DMS114 treated with DMSO at 0.1 percent for 48 hours (cell line): ENCODE measurements at regions not wholly inside any gene's neighbourhood (a gene's known extent, or its start where the extent isn't known, plus 50 kb on each side); places are given as distances from the start of the nearest gene placed in this dataset.
"Not testable (repeated sequence)": the region's sequence is repeated elsewhere in the genome, so short reads cannot be mapped to it uniquely, and the experiment has no call there.

Experiments
- DNase-seq: peaks from one replicate; lab custom pipeline; 2025; ENCODE audit not compliant: unreplicated experiment; lab: John Stamatoyannopoulos, UW

GRCh38 chr2:149767516-149767974, 180.0 kb upstream of the MMADHC start:
- no peak for DNase-seq

GRCh38 chr2:149766339-149766738, 178.8 kb upstream of the MMADHC start:
- DNase-seq = no peak

GRCh38 chr2:149765636-149766035, 178.1 kb upstream of the MMADHC start:
- DNase-seq = no peak

DNA sequence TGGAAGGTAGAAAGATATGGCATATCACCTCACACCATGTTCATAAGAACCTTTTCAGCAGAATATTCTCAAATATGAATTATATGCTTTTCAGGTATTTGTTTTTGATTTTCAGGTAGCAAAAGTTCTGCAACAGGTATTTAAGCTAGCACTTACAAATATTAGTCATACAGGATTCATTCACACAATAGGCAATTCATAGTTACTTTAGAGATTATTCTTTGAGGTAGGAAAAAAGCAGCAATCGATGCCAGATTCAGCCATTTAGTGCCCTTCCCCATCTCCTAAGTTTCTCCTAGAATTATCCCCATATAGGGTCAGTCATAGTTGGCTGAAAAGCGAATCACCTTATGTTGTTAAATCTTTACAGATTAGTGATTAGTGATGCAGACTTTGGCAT, 177.4 kb upstream of the MMADHC start:
- DNase-seq = no peak

GRCh38 chr2:149763358-149763757, 175.8 kb upstream of the MMADHC start:
- no peak for DNase-seq

DNA sequence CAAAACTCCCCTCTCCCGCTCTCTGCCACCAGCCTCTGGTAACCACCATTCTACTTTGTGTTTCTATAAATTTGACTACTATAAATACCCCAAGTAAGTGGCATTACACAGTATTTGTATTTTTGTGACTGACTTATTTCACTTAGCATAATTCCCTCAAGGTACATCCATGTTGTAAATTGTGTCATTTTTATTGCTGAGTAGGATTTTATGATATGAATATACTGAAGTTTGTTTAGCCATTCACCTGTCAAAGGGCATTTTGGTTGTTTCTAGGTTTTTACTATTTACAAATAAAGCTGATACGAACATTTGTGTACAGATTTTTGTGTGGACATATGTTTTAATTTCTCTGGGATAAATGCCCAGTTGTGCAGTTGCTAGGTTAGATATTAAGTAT, 174.0 kb upstream of the MMADHC start:
- DNase-seq = no peak

GRCh38 chr2:149759382-149759781, 171.8 kb upstream of the MMADHC start:
- DNase-seq = not testable (repeated sequence)

DNA sequence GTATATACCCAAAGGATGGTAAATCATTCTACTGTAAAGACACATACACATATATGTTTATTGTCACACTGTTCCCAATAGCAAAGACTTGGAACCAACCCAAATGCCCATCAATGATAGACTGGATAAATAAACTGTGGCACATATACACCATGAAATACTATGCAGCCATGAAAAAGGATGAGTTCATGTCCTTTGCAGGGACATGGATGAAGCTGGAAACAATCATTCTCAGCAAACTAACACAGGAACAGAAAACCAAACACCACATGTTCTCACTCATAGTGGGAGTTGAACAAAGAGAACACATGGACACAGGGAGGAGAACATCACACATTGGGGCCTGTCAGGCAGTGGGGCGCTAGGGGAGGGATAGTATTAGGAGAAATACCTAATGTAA, 167.1 kb upstream of the MMADHC start:
- DNase-seq = not testable (repeated sequence)

- DNase-seq = no peak
Measured at GRCh38 chr2:149747456-149747855, 159.9 kb upstream of the MMADHC start.

- DNase-seq = no peak
Measured at GRCh38 chr2:149745396-149746230, 158.0 kb upstream of the MMADHC start.

GRCh38 chr2:149744865-149745264, 157.3 kb upstream of the MMADHC start:
- DNase-seq = no peak

DNA sequence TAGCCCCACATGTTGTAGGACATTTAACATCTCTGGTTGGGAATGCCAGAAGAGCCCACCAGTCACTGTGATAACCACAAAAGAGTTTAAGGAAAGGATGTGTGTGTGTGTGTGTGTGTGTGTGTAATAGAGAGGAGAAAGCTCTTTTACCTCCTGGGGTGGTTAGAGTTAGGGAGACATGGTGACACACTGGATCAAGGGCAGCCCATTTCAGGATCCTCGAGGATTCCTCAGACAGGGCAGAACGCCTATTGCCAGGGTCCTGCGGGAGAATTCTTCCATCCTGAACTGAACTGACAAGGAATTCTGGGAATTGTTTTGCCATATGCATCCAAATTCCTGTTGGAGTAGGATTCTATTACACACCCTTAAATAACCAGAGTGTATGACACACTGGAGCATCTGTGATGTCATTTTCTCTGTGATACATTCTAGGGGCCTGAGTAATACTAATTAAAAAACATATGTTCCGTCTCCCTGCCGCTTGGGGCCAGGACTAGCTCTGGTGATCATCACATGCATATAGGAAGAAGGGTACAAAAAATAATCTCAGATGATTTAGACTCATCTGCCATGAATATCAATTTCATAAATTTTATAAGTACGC, 156.4 kb upstream of the MMADHC start:
- no peak for DNase-seq

- DNase-seq = no peak
Measured at GRCh38 chr2:149741646-149742045, 154.1 kb upstream of the MMADHC start.

DNA sequence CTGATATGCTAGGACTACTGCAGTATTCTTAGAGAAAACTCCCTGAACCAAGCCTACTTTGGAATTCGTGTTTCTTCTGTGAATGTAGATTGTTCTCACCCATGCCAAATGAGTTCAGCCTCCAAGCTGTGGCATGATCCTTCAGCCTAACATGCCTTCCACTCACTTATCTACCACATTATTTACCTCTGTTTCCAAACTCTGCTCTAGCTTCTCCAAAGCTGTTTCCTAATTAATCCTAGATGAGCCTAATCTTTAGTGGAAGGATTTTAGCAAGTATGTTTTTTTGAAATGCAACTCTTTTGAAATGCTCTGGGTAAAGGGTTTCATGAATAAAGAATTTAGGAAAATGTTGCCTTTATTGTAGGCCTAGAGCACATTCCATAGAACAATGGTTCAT, 152.9 kb upstream of the MMADHC start:
- no peak for DNase-seq

- DNase-seq = no peak
Measured at GRCh38 chr2:149739883-149740265, 152.3 kb upstream of the MMADHC start.

- no peak for DNase-seq
Measured at GRCh38 chr2:149739171-149739882, 151.8 kb upstream of the MMADHC start.

DNA sequence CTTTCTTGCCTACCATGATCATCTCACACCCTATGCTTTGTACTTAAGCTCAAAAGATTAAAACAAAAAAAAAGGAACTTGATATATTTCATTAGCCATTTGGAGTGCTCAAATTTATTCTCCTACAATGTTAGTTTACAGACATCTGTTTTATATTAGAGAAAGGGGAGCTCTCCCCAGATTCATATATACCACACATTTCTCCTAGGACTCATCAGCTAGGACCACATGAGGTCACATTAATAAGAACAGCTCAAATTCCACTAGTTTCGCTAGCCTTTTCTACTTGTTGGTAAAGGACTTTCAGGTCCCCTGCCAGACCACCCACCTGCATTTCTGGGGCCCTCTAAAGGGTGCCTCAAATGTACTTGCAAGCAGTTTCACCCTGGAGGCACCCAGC, 151.2 kb upstream of the MMADHC start:
- DNase-seq = no peak

DNA sequence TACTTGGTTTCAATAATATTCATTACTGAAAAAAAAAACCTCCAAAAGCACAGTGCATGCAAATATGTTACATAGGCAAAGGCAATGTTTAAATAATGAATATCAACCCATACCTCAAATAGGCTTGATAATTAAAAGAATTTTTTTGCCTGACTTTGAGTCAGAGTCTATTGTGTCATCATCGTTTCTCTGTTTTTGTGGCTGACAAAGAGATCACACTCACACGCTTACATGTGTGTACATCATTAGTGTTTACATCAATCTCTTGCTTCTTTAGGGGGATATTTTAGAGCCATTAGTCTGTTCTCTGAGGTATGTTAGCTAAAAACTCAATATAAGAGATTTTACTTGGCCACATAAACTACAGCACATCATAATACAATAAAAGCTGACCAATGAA, 150.3 kb upstream of the MMADHC start:
- no peak for DNase-seq

GRCh38 chr2:149735237-149735958, 147.8 kb upstream of the MMADHC start:
- no peak for DNase-seq

DNA sequence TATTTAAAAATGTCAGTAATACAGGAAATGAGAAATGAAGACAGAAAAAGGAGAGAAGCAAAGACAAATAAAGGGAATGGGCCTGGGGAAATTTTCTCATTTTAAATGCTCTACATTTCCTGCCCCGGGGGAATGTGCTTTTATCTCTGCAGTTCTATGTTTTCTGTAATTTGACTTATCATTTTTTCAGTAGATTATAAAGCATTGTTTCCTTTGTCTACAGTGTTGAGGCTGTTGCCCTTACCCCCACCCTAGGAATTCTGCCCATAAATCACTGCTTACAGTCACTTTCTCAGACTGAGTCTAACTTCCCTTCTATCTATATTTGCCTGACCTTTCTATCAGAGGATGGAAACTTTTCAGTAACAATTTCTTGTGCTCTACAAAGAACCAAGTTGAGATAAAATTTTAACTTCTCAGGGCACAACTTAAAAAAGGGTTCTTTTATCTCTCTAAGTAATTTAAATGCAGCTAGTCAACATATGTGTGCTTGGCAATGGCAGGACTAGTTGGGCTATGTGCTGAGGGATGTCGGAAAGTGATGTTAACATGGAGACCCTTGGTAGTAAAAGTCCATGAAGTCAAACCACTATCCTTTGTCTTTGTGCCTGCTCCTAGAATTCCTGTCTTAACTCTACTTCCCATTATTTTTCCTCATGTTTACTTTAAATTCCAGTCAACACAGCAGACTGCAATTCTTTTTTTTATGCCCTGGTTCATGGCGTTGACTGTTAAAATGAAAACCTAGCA, 146.5 kb upstream of the MMADHC start:
- DNase-seq = no peak
